HG03469 (cell line): ENCODE measurements at regions not wholly inside any gene's neighbourhood (a gene's known extent, or its start where the extent isn't known, plus 50 kb on each side); places are given as distances from the start of the nearest gene placed in this dataset.

ENCODE experiments used
- ATAC-seq: cut with Tn5 transposase; IDR thresholded peaks from one replicate; pipeline ENCODE4 v1.9.1; 2021; ENCODE audit warnings: mild to moderate bottlenecking, moderate library complexity, moderate number of reproducible peaks; ENCODE audit not compliant: unreplicated experiment

DNA sequence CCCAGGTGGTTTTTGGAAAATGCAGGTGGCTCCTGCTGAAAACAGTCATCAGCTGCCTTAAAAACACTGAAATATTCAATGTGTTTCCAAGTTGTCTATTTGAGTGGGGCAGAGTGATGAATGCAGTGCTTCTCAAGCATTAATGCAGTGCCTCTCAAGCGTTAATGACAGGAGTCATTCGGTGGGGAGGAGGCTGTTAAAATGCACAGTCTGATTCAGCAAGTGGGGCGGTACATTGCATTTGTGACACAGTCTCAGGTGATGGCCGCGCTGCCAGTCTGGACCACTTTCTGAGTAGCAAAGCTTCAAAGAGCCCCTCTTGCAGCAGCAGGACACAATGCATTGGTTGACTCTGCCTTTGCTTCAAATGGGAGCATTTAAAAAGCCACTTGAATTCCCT lies 231.4 kb upstream of the RGPD4 start:
- no peak for ATAC-seq

DNA sequence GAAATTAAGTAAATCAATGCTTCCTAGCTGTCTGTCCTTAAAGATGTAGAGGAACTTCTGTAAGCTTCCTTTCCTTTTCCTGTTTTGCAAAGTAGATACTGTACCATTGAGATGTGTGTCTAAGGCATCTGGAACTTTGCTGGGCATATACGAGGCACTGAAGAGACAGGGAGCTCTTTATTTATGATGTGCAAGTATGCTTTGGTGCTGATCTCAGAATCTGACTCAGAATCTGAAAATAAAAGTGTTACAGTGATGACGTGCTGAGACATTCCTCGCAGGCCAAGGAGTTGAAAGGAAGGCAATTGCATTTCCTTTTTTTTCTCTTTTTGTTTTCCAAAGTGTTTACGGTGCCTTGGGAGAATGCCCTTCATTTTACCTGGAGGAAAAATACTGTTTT lies 230.9 kb upstream of the RGPD4 start:
- ATAC-seq, result no peak

DNA sequence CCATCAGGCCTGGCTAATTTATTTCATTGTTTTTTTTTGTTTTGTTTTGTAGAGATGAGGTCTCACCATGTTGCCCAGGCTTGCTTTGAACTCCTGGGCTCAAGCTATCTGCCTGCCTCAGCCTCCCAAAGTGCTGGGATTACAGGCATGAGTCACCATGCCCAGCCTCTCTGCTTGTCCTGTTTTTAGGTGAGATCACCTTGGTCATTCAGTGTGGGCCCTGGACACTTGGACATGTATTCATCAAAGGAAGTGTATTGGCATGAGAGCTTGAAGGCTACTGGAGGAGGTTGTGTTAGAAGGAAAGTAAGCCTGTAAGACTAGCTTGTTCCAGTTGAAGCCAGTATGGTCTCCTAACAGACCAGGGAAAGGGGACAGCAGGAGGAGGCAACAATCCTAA lies 229.2 kb upstream of the RGPD4 start:
- ATAC-seq, result no peak

DNA sequence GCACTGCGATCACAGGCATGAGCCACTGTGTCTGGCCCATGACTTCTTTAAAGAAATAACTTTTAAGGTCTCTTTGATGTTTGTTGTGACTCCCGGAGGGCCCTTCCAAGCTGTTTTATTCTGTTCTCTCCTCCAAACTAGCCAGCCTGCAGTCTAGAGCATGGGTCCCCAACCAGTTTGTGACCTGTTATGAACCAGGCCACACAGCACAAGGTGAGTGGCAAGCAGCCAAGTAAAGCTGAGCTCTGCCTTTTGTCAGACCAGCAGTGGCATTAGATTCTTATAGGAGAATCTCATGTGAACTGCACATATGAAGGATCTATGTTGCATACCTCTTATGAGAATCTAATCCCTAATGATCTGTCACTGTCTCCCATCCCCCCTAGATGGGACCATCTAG lies 223.9 kb upstream of the RGPD4 start:
- no peak for ATAC-seq

DNA sequence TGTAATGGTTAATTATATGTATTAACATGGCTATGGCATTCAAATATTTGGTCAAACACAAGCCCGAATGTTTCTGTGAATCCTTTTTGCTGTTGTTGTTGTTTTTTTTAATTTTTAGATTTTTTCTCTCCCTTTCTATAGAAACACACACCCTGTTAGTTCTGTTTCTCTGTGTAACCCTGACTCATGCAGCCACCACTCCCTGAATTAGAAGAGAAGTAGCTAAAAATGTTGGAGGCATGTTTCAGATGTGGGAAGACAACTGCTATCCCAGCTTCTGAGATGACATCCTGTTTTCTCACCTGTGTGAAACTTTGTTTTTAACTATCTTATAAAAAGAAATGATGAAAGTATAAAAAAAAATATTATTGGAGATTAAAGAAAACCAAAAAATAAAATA lies 219.6 kb upstream of the RGPD4 start:
- ATAC-seq, result no peak

DNA sequence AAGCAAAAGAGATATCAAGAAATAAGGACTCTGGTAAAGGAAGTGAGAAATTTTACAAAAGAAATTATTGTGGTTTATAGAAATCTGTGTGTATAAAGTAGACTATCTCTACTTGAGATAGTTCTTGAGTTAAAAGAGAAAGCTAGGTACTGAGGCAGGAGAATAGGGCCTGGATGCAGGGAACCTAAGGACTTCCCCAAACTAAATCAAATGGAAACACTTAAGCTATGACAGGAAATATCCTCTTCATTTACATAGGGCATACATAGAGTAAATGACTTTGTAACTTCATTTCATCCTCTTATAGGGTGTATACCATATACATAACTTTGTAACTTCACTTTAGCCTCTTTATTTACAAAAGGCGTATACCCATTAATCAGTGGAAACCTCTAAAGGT lies 219.2 kb upstream of the RGPD4 start:
- no peak for ATAC-seq

DNA sequence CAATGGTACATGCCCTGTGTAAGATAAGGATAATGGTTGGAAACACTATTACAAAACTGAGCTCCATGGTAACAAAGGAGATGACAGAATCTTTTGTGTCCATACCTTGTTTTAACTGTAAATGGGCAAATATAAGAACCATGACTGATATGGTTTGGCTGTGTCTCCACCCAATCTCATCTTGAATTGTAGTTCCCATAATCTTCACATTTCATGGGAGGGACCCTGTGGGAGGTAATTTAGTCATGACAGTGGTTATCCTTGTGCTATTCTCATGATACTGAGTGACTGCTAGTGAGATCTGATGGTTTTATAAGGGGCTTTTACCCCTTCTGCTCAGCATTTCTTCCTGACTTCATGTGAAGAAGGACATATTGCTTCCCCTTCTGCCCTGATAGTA lies 211.7 kb upstream of the RGPD4 start:
- no peak for ATAC-seq

DNA sequence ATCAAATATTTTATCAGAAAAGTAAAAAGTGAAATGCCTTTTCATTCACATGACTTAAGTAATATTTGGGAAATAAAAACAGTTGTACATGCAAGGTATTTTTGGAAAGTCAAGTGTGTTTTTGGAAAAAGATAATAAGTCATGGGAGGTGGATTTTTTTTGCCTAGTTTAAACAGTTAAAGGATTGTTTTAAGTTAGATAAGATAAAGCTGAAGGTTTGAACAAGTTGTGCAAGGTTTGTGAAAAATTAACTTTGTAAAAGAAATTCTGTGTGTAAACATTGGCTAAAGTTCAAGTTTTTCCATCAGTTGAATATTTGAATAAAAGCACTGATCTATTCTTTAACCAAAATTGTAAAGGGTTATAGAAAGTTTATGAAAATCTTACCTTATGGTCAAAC lies 207.9 kb upstream of the RGPD4 start:
- ATAC-seq, result no peak

DNA sequence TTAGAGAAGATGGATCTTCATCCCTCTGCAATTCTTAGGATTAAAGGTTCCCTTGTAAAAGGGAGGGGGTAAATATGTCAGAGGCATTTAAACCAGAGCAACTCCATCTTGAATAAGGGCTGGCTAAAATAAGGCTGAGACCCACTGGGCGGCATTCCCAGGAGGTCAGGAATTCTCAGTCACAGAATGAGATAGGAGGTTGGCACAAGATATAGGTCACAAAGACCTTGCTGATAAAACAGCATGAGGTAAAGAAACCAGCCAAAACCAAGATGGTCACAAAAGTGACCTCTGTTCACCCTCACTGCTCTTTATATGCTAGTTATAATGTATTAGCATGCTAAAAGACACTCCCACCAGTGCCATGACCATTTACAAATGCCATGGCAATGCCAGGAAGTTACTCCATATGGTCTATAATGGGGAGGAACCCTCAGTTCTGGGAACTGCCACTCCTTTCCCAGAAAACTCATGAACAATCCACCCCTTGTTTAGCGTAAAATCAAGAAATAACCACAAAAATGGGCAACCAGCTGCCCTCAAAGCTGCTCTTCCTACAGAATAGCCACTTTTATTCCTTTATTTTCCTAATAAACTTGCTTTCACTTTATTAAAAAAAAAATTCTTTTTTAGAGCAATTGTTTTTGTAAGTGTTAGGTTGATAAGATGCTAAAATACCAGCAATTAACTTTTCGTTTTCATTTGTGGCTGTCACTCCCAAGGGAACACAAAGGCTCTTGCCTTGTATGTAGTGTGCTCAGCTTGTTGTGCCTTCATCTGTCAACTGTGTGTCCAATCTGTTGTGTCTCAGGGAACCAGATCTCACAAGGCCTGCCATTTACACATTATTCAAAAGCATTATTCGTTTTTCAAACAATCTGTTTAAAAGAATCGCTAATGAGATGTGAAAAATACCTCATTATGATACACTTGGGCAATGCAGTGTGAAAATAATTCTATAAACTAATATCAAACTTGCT lies 205.2 kb upstream of the RGPD4 start:
- no peak for ATAC-seq

DNA sequence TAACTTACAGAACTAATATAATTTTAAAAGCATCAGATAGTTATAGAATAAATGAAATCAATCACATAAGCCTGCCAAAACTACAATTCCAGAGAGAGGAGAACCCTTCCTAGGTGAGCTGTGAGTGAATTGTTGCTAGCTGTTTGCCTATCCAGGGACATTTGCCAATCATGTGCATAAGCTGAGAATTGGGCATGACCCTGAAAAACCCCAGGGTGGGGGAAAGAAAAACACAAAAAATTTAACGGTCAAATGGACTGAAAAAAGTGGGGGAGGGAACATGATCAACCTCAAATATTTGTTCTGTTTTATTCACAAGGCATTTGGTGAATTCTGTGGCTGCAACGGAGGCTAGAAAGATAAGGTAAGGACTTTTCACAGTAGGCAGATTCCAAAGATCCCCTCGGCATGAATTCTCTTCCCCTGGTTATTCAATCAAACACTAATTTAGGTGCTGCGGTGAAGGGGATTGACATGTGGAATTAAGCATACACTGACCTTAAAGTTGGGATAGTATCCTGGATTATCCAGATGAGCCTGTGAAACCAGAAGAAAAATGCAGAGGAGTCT lies 203.9 kb upstream of the RGPD4 start:
- ATAC-seq, result no peak

DNA sequence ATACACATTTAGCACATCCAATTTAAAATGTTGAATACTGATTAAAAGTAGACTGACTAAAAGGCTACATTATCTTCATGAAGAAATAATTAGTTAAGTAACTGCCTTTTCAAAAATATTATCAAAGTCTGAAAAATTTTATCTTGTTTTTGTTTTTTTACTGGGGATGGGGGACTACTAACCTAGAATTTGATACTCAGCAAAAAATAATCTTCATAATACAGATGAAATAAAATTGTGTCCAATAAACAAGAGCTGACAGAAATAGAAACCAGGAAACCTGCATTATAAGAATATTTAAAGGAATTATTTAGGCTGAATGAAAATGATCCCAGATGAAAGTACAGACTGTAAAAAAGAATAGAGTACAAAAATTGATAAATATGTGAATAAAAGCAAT lies 200.7 kb upstream of the RGPD4 start:
- ATAC-seq, result no peak

DNA sequence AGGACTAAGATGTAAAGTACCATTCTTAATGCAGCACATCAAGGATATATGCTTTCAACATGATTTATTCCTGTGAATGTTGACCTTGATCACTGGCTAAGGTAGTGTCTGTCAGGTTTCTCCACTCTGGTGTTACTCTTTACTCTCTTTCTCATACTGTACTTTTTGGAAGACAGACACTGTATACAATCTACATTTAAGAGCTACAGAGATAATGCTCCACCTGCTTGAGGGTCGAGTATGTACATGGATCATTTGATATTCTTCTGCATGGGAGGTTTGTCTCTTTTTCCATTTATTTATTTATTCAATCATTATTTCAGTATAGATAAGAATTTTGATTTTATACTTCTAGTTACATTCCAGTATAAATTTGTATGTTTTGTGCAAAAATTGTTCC lies 199.5 kb upstream of the RGPD4 start:
- no peak for ATAC-seq

DNA sequence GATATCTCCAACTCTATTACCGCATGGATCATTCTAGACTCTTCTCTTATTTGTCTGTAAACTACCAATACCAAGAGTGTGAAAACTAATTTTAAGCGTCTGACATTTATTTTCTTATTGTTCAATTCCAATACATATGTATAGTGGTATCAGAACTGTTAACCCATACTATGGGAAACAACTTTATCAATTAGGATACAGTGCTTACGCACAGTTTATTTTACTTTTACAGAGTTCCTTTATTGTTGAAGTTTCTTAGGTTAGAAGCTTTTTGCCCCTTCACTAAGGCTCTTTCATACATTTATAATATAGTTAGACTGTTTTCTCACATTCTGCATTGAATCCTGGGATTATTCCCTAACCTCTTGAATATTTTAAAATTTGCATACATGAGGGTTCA lies 198.8 kb upstream of the RGPD4 start:
- no peak for ATAC-seq

DNA sequence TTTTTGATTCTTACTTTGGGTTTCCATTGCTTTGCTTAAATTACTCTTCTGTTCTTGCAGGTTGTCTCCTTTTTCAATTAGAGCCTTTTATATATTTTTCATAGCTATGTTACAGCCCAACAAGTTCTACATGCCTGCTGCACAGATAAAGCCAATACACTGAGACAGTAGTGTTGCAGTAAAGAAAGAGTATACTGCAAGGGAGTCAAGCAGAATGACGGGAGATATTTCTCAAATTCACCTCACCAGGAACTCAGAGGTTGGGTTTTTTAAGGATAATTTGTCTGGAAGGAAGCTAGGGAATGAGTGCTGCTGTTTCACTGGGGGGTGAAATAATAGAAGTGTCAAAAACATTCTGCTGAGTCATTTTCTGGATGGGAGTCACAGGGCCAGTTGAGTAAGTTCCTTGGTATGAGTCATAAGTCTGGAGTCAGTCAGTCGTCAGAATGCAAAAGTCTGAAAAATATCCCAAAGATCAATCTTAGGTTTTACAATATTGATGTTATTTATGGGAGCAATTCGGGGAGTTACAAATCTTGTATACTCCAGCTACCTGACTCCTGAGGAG lies 193.0 kb upstream of the RGPD4 start:
- ATAC-seq, result no peak

DNA sequence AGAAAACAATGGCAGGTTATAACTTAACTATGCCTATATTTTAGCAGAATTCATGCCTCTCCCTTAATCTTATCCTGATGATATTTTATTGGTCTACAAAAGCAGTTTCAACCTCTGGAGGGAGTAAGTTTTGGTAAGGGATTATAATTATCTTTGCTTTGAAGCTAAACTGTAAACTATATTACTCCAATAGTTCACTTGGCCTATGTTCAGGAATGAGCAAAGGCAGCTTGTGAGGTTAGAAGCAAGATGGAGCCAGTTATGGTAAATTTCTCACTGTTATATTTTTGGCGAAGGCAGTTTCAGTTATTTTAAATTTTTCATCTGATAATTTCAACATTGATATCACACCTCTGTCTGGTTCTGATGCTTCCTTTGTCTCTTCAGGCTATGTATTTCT lies 192.5 kb upstream of the RGPD4 start:
- ATAC-seq, result no peak

DNA sequence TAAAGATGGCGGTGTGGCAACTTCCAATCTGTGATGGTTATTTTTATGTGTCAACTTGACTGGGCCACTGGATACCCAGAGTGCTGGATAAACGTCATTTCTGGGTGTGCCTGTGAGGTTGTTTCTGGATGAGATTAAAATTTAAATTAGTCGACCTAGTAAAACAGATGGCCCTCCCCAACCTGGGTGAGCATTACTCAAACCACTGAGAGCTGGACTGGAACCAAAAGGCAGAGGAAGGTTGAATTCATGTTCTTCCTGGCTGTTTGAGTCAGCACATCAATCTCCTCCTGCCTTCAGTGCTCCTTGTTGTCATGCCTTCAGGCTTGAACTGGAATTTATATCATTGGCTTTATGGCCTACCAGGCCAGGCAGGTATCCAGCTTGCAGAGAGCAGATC lies 190.8 kb upstream of the RGPD4 start:
- no peak for ATAC-seq

DNA sequence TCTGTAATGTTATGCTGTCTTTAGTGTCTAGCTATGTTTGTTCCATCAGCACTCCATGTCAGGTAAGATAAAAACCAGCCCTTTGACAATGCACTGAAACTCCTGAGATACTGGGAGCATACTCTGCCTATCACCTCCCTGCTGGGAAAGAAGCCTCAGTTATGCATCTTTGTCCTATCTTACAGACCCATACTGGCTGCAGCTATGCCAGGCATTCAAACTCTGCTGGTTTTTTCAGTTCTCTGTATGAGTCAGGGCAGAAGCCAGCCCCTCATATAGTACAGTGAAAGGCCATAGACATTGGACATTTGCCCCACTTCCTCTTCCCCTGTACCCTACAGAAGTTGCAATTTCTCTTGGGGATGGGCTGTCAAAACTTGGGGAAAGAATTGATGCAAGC lies 181.1 kb upstream of the RGPD4 start:
- ATAC-seq, result no peak

DNA sequence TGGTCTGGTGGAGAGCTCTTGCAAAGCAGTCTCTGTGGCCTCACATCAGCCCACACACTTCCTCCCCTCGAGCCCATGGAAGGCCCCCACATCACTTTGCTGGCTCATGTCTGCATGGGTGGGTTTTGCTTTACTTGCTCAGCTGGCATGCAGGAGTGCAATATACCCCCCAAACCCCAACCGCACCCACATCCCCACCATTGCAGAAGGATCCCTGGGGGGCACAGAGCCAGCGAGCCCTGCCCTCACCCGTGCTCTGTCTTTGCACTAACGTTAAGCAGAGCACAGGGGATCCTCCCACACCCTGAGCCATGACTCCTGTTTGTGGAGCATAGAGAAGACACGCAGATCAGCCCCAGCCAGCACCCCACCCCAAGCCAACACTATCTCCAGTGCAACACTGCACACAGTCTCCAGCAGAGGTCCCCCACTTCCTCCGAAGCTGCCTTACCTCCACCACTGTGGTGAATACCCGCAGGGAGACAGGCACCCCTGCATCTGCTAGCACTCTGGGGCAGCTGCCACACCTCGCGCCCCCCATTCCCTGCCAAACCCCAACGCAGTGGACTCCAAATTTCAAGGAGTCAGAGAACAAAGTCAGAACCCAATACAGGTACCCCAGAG lies 177.8 kb upstream of the RGPD4 start:
- ATAC-seq, result no peak

DNA sequence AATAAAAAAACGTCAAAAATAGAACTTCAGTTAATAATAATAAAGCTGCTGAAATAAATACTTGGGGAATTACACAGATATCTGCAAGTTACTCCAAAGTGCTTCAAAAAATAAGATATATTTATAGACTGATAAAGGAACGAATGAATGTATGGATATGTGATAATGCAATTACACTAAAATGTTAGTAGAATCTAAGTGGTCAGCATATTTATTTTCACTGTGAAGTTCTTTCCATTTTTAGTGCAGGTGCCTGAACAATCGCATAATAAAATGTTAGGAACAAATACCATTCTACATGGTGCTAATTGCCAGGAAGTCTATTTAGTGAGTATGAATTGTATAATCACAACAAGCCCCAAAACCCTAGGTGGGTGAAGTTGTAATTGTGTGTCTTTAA lies 169.6 kb upstream of the RGPD4 start:
- no peak for ATAC-seq

DNA sequence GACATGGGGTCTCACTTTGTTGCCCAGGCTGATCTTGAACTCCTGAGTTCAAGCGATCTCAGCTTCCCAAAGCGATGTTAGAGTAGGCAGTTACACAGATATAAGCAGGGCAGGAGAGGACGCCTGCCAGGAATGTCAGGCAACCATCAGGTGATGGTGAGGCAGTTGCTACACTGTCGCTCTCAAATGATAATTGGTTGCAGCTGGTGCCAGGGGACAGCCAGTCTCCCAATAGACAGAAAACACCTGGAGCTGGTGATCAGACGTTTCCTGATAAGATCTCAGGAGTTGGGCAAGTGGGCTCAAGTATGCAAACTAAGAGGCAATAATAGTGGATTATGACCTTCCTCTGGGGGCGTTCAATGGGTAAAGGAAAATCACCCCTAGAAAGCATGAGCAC lies 163.1 kb upstream of the RGPD4 start:
- no peak for ATAC-seq

DNA sequence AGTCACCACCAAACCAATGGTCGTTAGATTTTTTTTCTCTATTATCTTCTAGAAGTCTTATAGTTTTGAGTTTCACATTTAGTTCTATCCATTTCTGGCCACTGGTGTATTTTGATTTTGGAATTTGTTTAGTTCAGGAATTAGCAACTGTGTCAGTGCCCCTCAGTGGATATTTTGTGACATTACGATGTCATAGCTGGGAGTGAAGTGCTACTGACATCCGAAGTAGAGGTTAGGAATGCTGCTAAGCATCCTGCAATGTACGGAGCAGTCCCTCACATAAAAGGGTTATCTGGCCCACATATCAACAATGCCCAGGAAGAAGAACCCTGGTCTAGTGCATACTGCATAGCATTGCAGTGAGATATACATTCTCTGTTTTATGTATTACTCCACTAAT lies 157.4 kb upstream of the RGPD4 start:
- no peak for ATAC-seq

DNA sequence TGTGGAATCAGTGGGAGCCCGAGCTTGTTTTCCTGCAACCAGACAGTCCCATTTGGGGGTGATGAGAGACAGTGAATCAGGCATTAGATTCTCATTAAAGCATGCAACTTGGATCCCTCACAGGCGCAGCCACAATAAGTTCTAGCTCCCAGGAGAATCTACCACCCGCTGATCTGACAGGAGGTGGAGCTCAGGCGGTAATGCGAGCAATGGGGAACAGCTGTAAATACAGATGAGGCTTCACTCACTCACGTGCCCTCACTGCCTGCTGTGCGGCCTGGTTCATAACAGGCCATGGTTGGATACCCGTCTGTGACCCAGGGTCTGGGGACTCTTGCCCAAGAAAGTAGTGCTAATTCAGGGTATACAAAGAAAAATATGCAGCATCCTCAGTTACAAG lies 144.8 kb upstream of the RGPD4 start:
- ATAC-seq, result no peak
